Epithelial cell of proximal tubule (primary cell): ENCODE measurements at regions not wholly inside any gene's neighbourhood (a gene's known extent, or its start where the extent isn't known, plus 50 kb on each side); places are given as distances from the start of the nearest gene placed in this dataset.

Experiments
- DNase-seq: peaks from one replicate; pipeline ENCODE4 v3.0.0-alpha.2; 2011; ENCODE audit warnings: low read depth
- H3K4me3 ChIP-seq: 2 replicates; pipeline ENCODE4 v1.5.1; 2011; ENCODE audit warnings: low read depth, mild to moderate bottlenecking, low read length
- CTCF ChIP-seq: conservative IDR thresholded peaks from 2 replicates; pipeline ENCODE4 v1.5.1; 2012; ENCODE audit warnings: low read depth, mild to moderate bottlenecking, low read length

GRCh38 chr18:60267391-60268058 is 105.0 kb downstream of the MC4R start:
- no peak for TF ChIP-seq CTCF
- H3K4me3 ChIP-seq: no peak overlapping the region
- no peak for DNase-seq

- TF ChIP-seq CTCF: no peak
- DNase-seq: no peak
- no peak overlapping the region for H3K4me3 ChIP-seq
Measured at GRCh38 chr18:60266558-60266957, 106.0 kb downstream of the MC4R start.

- H3K4me3 ChIP-seq: no peak overlapping the region
- no peak for DNase-seq
- TF ChIP-seq CTCF: no peak
Measured at GRCh38 chr18:60259052-60259681, 113.4 kb downstream of the MC4R start.

GRCh38 chr18:60249388-60249787 is 123.2 kb downstream of the MC4R start:
- no peak overlapping the region for H3K4me3 ChIP-seq
- no peak for DNase-seq
- no peak for TF ChIP-seq CTCF

GRCh38 chr18:60248336-60249330 is 123.9 kb downstream of the MC4R start:
- no peak for DNase-seq
- TF ChIP-seq CTCF: no peak
- no peak overlapping the region for H3K4me3 ChIP-seq

GRCh38 chr18:60247103-60247502 is 125.5 kb downstream of the MC4R start:
- no peak for TF ChIP-seq CTCF
- DNase-seq: no peak
- H3K4me3 ChIP-seq: no peak overlapping the region
